Gastroesophageal sphincter (tissue), 3 donors: ENCODE measurements at regions not wholly inside any gene's neighbourhood (a gene's known extent, or its start where the extent isn't known, plus 50 kb on each side); places are given as distances from the start of the nearest gene placed in this dataset.

Experiments
- CTCF ChIP-seq, 4 experiments: fragments of 200-600 bp in 2 of 4; fragments of 450-650 bp in 2 of 4; sonication (generic) in 1 of 4; IDR thresholded peaks; one replicate each; pipeline ENCODE4 v1.5.1; 2017 to 2019; ENCODE audit warnings: antibody characterized with exemption in 4 of 4, mild to moderate bottlenecking in 2 of 4, moderate library complexity in 2 of 4
- EP300 ChIP-seq: sonication (generic); formaldehyde crosslinking; IDR thresholded peaks from one replicate; pipeline ENCODE4 v1.6.1; 2017; ENCODE audit warnings: antibody characterized with exemption, mild to moderate bottlenecking
- POLR2A ChIP-seq, 2 donors: fragments of 450-650 bp; IDR thresholded peaks; one replicate each; pipeline ENCODE4 v1.6.1; 2017; ENCODE audit warnings: antibody characterized with exemption in 2 of 2, mild to moderate bottlenecking in 2 of 2, moderate library complexity in 1 of 2
- POLR2AphosphoS5 ChIP-seq: sonication (generic); formaldehyde crosslinking; IDR thresholded peaks from one replicate; pipeline ENCODE4 v1.6.1; 2017; ENCODE audit warnings: antibody characterized with exemption

- TF ChIP-seq CTCF (IDR thresholded peaks at IDR 0.05) (no peak), POLR2A (IDR thresholded peaks at IDR 0.05) (no peak), EP300 (no peak), POLR2AphosphoS5 (no peak)
These were observed 58.0 kb upstream of the ZNF236 start for GRCh38 chr18:76764291-76764901.
